Fibroblast of pulmonary artery (primary cell): ENCODE measurements at regions not wholly inside any gene's neighbourhood (a gene's known extent, or its start where the extent isn't known, plus 50 kb on each side); places are given as distances from the start of the nearest gene placed in this dataset.

ENCODE experiments used
- DNase-seq: peaks from one replicate; pipeline ENCODE4 v3.0.0-alpha.2; 2010; ENCODE audit warnings: low read depth
- H3K4me3 ChIP-seq: replicated peaks from 2 replicates; pipeline ENCODE4 v1.5.1; 2011; ENCODE audit warnings: low read depth, mild to moderate bottlenecking, control low read depth, low read length, moderate library complexity
- TF ChIP-seq, protein P1 (sequence below): IDR thresholded peaks from 2 replicates; pipeline ENCODE4 v1.5.1; 2011; ENCODE audit warnings: mild to moderate bottlenecking, control low read depth, low read length, inconsistent platforms; ENCODE audit errors: missing control alignments

DNA sequence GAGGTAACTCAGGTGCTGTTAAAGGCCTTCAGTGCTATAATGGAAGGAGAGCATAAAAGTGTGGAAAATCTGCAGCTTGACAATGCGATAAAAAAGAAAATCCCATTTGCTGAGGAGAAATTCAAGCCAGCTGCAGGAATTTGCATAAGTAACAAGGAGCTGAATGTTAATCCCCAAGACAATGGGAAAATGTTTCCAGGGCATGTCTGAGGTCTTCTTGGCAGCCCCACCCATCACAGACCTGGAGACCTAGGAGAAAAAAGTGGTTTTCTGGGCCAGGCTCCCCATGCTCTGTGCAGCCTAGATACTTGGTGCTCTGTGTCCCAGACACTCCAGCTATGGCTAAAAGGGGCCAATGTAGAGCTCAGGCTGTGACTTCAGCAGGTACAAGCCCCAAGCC is 1159.6 kb downstream of the CDH18 start:
- DNase-seq: no peak
- TF ChIP-seq, protein P1, sequence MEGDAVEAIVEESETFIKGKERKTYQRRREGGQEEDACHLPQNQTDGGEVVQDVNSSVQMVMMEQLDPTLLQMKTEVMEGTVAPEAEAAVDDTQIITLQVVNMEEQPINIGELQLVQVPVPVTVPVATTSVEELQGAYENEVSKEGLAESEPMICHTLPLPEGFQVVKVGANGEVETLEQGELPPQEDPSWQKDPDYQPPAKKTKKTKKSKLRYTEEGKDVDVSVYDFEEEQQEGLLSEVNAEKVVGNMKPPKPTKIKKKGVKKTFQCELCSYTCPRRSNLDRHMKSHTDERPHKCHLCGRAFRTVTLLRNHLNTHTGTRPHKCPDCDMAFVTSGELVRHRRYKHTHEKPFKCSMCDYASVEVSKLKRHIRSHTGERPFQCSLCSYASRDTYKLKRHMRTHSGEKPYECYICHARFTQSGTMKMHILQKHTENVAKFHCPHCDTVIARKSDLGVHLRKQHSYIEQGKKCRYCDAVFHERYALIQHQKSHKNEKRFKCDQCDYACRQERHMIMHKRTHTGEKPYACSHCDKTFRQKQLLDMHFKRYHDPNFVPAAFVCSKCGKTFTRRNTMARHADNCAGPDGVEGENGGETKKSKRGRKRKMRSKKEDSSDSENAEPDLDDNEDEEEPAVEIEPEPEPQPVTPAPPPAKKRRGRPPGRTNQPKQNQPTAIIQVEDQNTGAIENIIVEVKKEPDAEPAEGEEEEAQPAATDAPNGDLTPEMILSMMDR: no peak
- no peak overlapping the region for H3K4me3 ChIP-seq

DNA sequence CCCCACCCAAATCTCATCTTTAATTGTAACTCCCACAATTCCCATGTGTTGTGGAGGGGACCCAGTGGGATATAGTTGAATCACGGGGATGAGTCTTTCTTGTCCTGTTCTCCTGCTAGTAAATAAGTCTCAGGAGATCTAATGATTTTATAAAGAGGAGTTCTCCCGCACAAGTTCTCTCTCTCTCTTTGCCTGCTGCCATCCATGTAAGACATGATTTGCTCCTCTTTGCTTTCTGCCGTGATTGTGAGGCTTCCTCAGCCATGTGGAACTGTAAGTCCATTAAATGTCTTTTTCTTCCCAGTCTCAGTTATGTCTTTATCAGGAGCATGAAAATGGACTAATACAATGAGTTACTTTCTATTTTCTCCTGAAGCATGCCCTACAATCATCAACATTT is 1158.5 kb downstream of the CDH18 start:
- no peak overlapping the region for H3K4me3 ChIP-seq
- no peak for DNase-seq
- TF ChIP-seq, protein P1: no peak

DNA sequence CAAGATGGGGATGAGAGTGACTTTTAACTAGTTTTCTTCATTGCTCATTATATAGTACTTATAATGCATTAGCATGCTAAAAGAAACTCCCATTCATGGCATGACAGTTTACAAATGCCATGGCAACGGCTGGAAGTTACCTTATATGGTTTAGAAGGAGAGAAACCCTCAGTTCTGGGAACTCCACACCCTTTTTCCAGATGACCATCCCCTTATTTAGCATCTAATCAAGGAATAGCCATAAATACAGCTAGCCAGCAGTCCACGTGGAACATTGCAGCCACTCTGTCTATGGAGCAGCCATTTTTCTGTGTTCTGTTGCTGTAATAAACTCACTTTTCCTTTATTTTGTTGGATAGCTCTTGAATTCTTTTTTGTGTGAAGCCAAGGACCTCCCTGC is 1137.8 kb downstream of the CDH18 start:
- TF ChIP-seq, protein P1: no peak
- DNase-seq: no peak
- H3K4me3 ChIP-seq: no peak overlapping the region

DNA sequence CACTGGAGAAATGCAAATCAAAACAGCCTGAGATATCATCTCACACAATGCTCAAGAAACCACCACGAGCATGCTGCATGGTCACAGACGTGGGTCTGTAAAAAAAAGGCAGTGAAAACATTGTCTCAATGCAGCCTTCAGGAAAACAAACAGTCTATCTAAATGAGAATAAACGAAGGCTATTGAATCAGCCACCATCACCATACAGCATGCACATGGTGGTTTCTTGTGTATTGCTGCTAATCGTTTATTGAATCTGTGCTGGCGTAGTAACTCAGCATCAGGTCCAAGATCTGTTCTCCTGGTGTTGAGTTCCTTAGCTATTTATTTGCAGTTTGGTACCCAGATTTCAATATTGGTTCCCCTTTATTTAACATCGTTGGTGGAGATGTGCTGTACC is 1115.0 kb downstream of the CDH18 start:
- no peak overlapping the region for H3K4me3 ChIP-seq
- TF ChIP-seq, protein P1: no peak
- DNase-seq: no peak

DNA sequence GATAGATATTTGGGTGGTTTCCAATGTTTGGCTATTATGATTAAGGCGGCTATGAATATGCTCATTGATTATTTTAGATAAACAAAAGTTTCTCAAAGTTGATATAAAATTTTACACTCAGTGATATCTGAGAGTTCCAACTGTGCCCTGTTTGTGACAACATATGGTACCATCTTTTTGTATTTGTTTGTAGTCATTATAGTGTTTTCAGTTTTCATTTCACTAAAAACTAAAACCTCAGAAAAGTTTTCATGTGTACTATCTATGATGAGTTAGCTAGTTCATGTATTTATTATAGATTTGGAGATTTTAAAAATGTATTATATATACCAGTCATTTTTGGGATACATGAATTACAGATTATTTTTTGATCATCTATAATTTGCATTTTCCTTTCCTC is 1111.4 kb downstream of the CDH18 start:
- DNase-seq: no peak
- TF ChIP-seq, protein P1: no peak
- no peak overlapping the region for H3K4me3 ChIP-seq

DNA sequence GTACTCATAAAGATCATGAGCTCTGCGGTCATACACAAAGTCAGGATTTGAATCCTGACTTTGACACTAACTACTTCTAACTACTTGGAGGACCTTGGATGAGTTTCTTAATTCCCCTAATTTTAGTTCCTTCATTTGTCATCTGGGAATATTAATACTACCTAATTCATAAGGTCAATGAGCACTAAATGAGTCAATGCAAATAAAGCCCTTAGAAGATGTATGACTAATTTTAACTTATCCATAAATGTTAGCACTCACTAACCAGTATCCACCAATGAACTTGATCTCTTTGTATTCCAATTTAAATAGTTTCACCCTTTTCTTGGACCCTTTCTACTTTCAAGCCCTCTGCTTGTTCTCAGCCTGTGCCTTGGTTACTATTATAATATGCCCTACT is 1106.4 kb downstream of the CDH18 start:
- TF ChIP-seq, protein P1: no peak
- no peak overlapping the region for H3K4me3 ChIP-seq
- no peak for DNase-seq

DNA sequence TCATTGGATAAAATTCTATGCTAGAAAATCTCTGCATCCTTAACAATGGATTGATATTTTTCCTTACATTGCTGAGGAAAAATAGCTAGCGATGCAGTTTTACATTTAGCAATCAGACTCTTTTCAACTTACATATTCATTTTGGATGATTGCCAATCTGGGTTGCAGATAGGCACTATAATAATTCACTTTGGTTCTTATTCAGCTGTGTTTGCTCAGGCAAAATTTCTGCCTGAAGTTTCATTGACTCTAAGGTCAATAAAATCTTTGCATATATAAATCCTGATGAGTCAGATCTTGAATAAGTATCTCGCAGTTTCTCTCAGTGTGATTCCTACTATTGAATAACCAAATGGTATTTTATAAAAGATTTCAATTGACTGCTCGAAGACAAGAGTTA is 1105.8 kb downstream of the CDH18 start:
- DNase-seq: no peak
- TF ChIP-seq, protein P1: no peak
- H3K4me3 ChIP-seq: no peak overlapping the region
